Choroid plexus epithelial cell (primary cell): ENCODE measurements at regions not wholly inside any gene's neighbourhood (a gene's known extent, or its start where the extent isn't known, plus 50 kb on each side); places are given as distances from the start of the nearest gene placed in this dataset.

Experiments used
- DNase-seq: peaks from one replicate; pipeline ENCODE4 v3.0.0-alpha.2; 2010; ENCODE audit warnings: low read depth
- H3K4me3 ChIP-seq: 2 replicates; pipeline ENCODE4 v1.5.1; 2011; ENCODE audit warnings: low read depth, mild to moderate bottlenecking, control low read depth, low read length, moderate library complexity
- TF ChIP-seq, protein P1 (sequence below): conservative IDR thresholded peaks from 2 replicates; pipeline ENCODE4 v1.5.1; 2011; ENCODE audit warnings: low read depth, mild to moderate bottlenecking, control low read depth, inconsistent platforms, low read length, moderate library complexity

DNA sequence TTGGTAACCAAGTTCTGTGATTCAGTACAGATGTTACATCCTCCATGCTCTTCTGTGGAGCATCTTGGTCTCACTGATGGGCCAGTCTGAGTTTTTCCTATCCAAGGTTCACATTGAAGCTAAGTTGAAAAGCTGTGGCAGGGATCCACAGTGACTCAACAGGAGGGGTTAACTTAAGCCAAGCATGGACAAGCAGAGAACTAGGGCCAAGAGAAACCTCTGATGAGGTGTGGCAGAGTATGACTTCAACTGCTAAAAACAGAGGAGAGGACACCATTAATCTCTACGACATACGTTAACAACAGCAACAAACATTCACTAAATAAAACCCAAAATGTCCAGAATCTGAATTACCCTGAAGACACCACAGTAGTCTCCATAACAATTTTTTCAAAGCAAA, 268.1 kb upstream of the UBE2E2 start:
- no peak for DNase-seq
- no peak overlapping the region for H3K4me3 ChIP-seq
- TF ChIP-seq, protein P1, sequence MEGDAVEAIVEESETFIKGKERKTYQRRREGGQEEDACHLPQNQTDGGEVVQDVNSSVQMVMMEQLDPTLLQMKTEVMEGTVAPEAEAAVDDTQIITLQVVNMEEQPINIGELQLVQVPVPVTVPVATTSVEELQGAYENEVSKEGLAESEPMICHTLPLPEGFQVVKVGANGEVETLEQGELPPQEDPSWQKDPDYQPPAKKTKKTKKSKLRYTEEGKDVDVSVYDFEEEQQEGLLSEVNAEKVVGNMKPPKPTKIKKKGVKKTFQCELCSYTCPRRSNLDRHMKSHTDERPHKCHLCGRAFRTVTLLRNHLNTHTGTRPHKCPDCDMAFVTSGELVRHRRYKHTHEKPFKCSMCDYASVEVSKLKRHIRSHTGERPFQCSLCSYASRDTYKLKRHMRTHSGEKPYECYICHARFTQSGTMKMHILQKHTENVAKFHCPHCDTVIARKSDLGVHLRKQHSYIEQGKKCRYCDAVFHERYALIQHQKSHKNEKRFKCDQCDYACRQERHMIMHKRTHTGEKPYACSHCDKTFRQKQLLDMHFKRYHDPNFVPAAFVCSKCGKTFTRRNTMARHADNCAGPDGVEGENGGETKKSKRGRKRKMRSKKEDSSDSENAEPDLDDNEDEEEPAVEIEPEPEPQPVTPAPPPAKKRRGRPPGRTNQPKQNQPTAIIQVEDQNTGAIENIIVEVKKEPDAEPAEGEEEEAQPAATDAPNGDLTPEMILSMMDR = no peak

DNA sequence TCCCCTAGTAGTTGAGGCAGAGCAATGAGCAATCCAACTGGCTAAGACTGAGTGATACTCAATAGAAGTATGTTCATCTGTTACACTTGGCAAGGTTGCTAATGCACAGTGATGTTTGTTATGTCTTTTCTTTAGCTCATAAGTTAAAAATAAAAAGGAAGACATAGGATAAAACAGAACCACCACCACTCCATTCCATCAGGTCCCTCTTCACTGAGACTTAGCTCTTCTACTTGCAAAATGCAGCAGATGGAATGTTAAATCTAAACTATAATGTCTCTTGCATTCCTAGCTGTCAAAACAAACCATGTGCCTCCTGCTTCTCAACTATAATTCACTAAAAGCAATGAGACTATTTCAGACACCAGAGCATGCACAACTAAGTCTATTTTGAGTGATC, 265.6 kb upstream of the UBE2E2 start:
- DNase-seq = peak; percentile 26
- no peak overlapping the region for H3K4me3 ChIP-seq
- TF ChIP-seq, protein P1 = no peak

DNA sequence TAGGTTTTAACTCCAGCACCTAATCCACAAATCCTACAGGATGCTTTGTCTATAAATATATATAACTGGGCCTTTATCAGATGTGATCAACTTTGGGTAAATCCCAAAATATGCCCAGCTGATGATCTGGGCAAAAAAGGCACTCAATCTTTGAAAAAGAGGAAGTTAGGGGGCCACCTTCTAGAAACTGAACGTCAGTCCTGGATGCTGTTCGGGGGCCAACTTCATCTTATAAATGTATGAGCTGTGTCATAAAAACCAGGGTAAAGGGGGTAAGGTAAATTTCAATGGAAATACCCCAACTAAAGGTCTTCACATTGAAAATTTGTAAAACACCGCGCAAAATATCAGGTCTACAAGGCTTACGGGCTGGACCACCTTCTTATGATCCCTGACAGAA, 264.4 kb upstream of the UBE2E2 start:
- H3K4me3 ChIP-seq = no peak overlapping the region
- no peak for DNase-seq
- TF ChIP-seq, protein P1 = no peak

DNA sequence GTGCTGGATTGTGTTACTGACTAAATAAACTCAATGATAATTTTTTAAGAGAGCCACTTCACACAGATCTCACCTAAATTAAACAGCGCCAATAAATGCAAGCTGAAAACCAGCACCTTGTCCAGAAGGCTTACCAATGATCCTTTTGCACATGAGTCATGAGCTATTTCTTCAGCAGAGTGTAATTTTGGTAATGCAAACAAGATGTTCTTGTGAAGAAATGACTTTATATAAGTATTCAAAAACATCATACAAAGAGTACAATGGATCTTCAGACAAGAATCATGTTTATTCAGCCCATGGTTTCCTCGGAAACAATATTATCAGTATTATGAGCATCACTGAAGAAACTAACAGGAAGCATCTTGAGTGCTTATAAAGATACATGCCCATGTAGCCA, 263.8 kb upstream of the UBE2E2 start:
- H3K4me3 ChIP-seq = no peak overlapping the region
- TF ChIP-seq, protein P1 = no peak
- DNase-seq = peak; percentile 17

DNA sequence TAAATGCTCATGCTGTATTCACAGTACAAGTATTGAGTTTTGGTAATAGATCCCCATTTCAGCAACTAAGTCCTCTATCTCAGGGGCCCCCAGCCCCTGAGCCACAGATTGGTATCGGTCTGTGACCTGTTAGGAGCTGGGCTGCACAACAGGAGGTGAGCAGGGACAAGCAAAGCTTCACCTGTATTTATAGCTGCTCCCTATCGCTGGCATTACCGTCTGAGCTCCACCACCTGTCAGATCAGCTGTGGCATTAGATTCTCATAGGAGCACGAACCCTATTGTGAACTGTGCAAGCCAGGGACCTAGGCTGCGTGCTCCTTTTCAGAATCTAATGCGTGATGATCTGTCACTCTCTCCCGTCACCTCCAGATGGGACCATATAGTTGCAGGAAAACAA, 262.8 kb upstream of the UBE2E2 start:
- DNase-seq = no peak
- TF ChIP-seq, protein P1 = no peak

DNA sequence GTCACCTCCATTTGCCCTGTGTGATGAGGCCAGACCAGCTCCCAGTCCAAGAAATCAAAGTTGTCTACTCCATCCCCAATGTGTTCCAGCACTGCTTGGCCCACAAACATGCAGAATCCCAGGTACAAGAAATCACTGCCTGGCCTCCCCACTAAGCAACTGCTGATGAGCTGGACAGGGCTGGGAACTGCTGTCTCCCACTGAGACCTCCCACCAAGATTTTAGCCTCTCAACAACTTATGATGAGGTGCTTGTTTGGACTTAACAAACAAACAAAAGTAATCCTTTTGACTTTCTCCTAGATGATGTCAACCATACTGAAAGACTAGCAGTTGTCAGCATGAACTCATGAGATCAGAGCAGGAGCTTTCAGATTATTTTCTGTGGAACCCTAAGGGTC, 260.1 kb upstream of the UBE2E2 start:
- TF ChIP-seq, protein P1 = no peak
- H3K4me3 ChIP-seq = no peak overlapping the region
- DNase-seq = no peak

More for the DNA sequence above, 262.8 kb upstream of the UBE2E2 start:
- H3K4me3 ChIP-seq = no peak overlapping the region

DNA sequence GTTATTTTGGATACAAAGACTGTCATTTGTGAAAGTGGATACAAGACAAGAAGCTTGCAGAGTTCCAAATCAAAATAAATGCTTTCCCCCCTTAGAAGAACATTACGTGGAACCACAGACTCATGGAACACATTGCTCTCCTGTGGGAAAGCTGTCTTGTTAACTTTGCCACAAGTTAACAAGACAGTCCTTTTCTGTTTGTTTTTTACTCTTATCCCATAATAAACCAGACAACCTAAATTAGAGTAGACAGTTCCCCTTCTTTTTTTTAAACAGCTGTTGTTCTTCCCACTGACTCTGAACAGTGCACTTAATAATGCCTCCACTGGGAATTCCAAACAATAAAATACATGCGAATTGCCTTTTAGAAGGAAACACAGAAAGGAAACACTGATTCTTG, 255.3 kb upstream of the UBE2E2 start:
- DNase-seq = no peak
- H3K4me3 ChIP-seq = no peak overlapping the region
- TF ChIP-seq, protein P1 = no peak
